ENCODE measurements at regions not wholly inside any gene's neighbourhood (a gene's known extent, or its start where the extent isn't known, plus 50 kb on each side); places are given as distances from the start of the nearest gene placed in this dataset.

GRCh38 chr2:493228-493627 is 184.0 kb downstream of the TMEM18 start:
- Histone ChIP-seq H3K79me2 (ENCODE audit: control insufficient read depth, insufficient read depth, low read length) (no peaks in the 10 kb centered on the region), H2AFZ (ENCODE audit: low read length) (no peak overlapping the region), H3K4me3 (replicated peaks in 1 of 4; ENCODE audit: control extremely low read depth in 1 of 4, insufficient read depth in 1 of 4, low read depth in 3 of 4, low read length in 4 of 4) (no peak overlapping the region), H3K27ac (ENCODE audit: insufficient read depth, low read length) (no peak overlapping the region), H3K4me1 (ENCODE audit: control insufficient read depth, extremely low read depth, insufficient read depth, low read length) (no peaks in the 10 kb centered on the region), H3K36me3 (ENCODE audit: control insufficient read depth, insufficient read depth, low read length) (no peaks in the 10 kb centered on the region), H3K9ac (ENCODE audit: insufficient read depth, low read length) (no peak overlapping the region), H3K27me3 (ENCODE audit: control insufficient read depth, insufficient read depth, low read length) (no peaks in the 10 kb centered on the region), H3K4me2 (ENCODE audit: extremely low read depth, insufficient read depth, low read length) (no peak overlapping the region), H4K20me1 (ENCODE audit: control insufficient read depth, extremely low read depth, insufficient read depth, low read length) (no peaks in the 10 kb centered on the region), H3K9me3 (ENCODE audit: control insufficient read depth, insufficient read depth, low read depth, low read length) (no peaks in the 10 kb centered on the region)
- TF ChIP-seq, protein P1, sequence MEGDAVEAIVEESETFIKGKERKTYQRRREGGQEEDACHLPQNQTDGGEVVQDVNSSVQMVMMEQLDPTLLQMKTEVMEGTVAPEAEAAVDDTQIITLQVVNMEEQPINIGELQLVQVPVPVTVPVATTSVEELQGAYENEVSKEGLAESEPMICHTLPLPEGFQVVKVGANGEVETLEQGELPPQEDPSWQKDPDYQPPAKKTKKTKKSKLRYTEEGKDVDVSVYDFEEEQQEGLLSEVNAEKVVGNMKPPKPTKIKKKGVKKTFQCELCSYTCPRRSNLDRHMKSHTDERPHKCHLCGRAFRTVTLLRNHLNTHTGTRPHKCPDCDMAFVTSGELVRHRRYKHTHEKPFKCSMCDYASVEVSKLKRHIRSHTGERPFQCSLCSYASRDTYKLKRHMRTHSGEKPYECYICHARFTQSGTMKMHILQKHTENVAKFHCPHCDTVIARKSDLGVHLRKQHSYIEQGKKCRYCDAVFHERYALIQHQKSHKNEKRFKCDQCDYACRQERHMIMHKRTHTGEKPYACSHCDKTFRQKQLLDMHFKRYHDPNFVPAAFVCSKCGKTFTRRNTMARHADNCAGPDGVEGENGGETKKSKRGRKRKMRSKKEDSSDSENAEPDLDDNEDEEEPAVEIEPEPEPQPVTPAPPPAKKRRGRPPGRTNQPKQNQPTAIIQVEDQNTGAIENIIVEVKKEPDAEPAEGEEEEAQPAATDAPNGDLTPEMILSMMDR (conservative IDR thresholded peaks at IDR 0.05 in 1 of 2, IDR thresholded peaks at IDR 0.05 in 1 of 2; ENCODE audit: low read depth in 1 of 2, low read length in 2 of 2): no peak
- no peak for TF ChIP-seq EZH2 (IDR thresholded peaks at IDR 0.05; ENCODE audit: low read length, missing control alignments)
- no peak for DNase-seq (ENCODE audit: low read depth in 2 of 2)

DNA sequence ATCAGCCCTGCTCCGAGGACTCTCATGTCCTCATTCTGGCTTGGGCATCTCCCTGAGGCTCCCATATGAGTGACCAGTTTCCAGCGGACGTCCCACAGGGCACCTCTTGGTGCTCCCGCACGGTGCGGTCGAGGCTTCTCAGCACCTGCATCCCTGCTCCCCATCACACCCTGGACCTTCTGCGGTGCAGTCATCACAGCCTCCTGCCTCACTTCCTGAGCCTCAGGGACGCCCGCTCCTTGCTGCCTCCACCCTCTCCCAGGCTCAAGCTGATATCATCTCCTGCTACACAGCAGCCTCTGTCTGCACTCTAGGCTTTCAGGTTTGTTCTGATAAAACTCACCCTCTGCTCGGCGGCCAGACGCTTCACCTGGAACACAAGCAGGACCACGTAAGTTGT is 185.0 kb downstream of the TMEM18 start:
- Histone ChIP-seq H3K79me2 (ENCODE audit: control insufficient read depth, insufficient read depth, low read length) (no peaks in the 10 kb centered on the region), H4K20me1 (ENCODE audit: control insufficient read depth, extremely low read depth, insufficient read depth, low read length) (no peaks in the 10 kb centered on the region), H3K9ac (ENCODE audit: insufficient read depth, low read length) (no peak overlapping the region), H3K36me3 (ENCODE audit: control insufficient read depth, insufficient read depth, low read length) (no peaks in the 10 kb centered on the region), H3K27ac (ENCODE audit: insufficient read depth, low read length) (no peak overlapping the region), H2AFZ (ENCODE audit: low read length) (no peak overlapping the region), H3K27me3 (ENCODE audit: control insufficient read depth, insufficient read depth, low read length) (no peaks in the 10 kb centered on the region), H3K4me3 (replicated peaks in 1 of 4; ENCODE audit: control extremely low read depth in 1 of 4, insufficient read depth in 1 of 4, low read depth in 3 of 4, low read length in 4 of 4) (no peak overlapping the region), H3K4me2 (ENCODE audit: extremely low read depth, insufficient read depth, low read length) (no peak overlapping the region), H3K4me1 (ENCODE audit: control insufficient read depth, extremely low read depth, insufficient read depth, low read length) (no peaks in the 10 kb centered on the region), H3K9me3 (ENCODE audit: control insufficient read depth, insufficient read depth, low read depth, low read length) (no peaks in the 10 kb centered on the region)
- TF ChIP-seq, protein P1 (conservative IDR thresholded peaks at IDR 0.05 in 1 of 2, IDR thresholded peaks at IDR 0.05 in 1 of 2; ENCODE audit: low read depth in 1 of 2, low read length in 2 of 2): no peak
- TF ChIP-seq EZH2 (IDR thresholded peaks at IDR 0.05; ENCODE audit: low read length, missing control alignments): no peak
- no peak for DNase-seq (ENCODE audit: low read depth in 2 of 2)

GRCh38 chr2:489838-490237 is 187.4 kb downstream of the TMEM18 start:
- no peak for DNase-seq (ENCODE audit: low read depth in 2 of 2)
- Histone ChIP-seq H3K79me2 (ENCODE audit: control insufficient read depth, insufficient read depth, low read length) (no peaks in the 10 kb centered on the region), H3K4me2 (ENCODE audit: extremely low read depth, insufficient read depth, low read length) (no peak overlapping the region), H3K27me3 (ENCODE audit: control insufficient read depth, insufficient read depth, low read length) (no peaks in the 10 kb centered on the region), H2AFZ (ENCODE audit: low read length) (no peak overlapping the region), H3K27ac (ENCODE audit: insufficient read depth, low read length) (no peak overlapping the region), H3K36me3 (ENCODE audit: control insufficient read depth, insufficient read depth, low read length) (no peaks in the 10 kb centered on the region), H3K4me3 (replicated peaks in 1 of 4; ENCODE audit: control extremely low read depth in 1 of 4, insufficient read depth in 1 of 4, low read depth in 3 of 4, low read length in 4 of 4) (no peak overlapping the region), H3K9me3 (ENCODE audit: control insufficient read depth, insufficient read depth, low read depth, low read length) (no peaks in the 10 kb centered on the region), H3K9ac (ENCODE audit: insufficient read depth, low read length) (no peak overlapping the region), H4K20me1 (ENCODE audit: control insufficient read depth, extremely low read depth, insufficient read depth, low read length) (no peaks in the 10 kb centered on the region), H3K4me1 (ENCODE audit: control insufficient read depth, extremely low read depth, insufficient read depth, low read length) (no peaks in the 10 kb centered on the region)
- TF ChIP-seq, protein P1 (conservative IDR thresholded peaks at IDR 0.05 in 1 of 2, IDR thresholded peaks at IDR 0.05 in 1 of 2; ENCODE audit: low read depth in 1 of 2, low read length in 2 of 2): no peak
